Kidney (tissue), 13 donors: ENCODE measurements at regions not wholly inside any gene's neighbourhood (a gene's known extent, or its start where the extent isn't known, plus 50 kb on each side); places are given as distances from the start of the nearest gene placed in this dataset.
A peak's percentile ranks its signal among the peaks of the same experiment; 100 is the strongest.

ENCODE experiments used
- DNase-seq, 5 donors: peaks; one replicate each; pipeline ENCODE4 v3.0.0-alpha.2; 2013 to 2020
- FAIRE-seq: peaks from 2 replicates; lab custom pipeline; 2012; peaks lifted over from hg19 to GRCh38; lab: Jason Lieb, UNC
- H3K27ac ChIP-seq, 2 donors: one replicate each; pipeline ENCODE4 v1.7.0; 2013; ENCODE audit warnings: low read depth in 2 of 2, low read length in 2 of 2, inconsistent platforms in 1 of 2
- H3K27me3 ChIP-seq: one replicate; pipeline ENCODE4 v1.7.1; 2013; ENCODE audit warnings: low read length, inconsistent platforms; ENCODE audit not compliant: control insufficient read depth, insufficient read depth
- H3K36me3 ChIP-seq, 3 donors: one replicate each; pipeline versions ENCODE4 v1.7.0 to v1.7.1; 2013; ENCODE audit warnings: low read length in 3 of 3, control low read depth in 1 of 3, inconsistent platforms in 1 of 3; ENCODE audit not compliant: insufficient read depth in 3 of 3, control insufficient read depth in 2 of 3
- H3K4me1 ChIP-seq, 3 donors: one replicate each; pipeline versions ENCODE4 v1.7.0 to v1.7.1; 2013; ENCODE audit warnings: low read length in 3 of 3, inconsistent platforms in 1 of 3, low read depth in 1 of 3; ENCODE audit not compliant: control insufficient read depth in 2 of 3, insufficient read depth in 2 of 3
- H3K4me3 ChIP-seq, 3 donors: one replicate each; pipeline versions ENCODE4 v1.7.0 to v1.8.1; 2013; ENCODE audit warnings: low read length in 3 of 3, control low read depth in 1 of 3, inconsistent platforms in 1 of 3
- H3K9ac ChIP-seq, 3 donors: one replicate each; pipeline versions ENCODE4 v1.7.0 to v1.7.1; 2013; ENCODE audit warnings: low read length in 3 of 3, control low read depth in 1 of 3, inconsistent platforms in 1 of 3
- H3K9me3 ChIP-seq, 3 donors: one replicate each; pipeline versions ENCODE4 v1.7.0 to v1.7.1; 2013; ENCODE audit warnings: low read length in 3 of 3, control low read depth in 1 of 3, inconsistent platforms in 1 of 3; ENCODE audit not compliant: control insufficient read depth in 2 of 3, insufficient read depth in 1 of 3
- CTCF ChIP-seq: IDR thresholded peaks from 3 replicates; pipeline ENCODE4 v1.5.1; 2012; ENCODE audit warnings: mild to moderate bottlenecking, moderate library complexity, borderline replicate concordance; ENCODE audit not compliant: insufficient read depth; ENCODE audit errors: extremely low read depth
- intact Hi-C: fragments of 100-400 bp; cut with DNase I; formaldehyde crosslinking; loops from one replicate; pipeline ENCODE4 v1.11.1; 2022
- donor health status: control.
- donor health status: control.
- donor health status: control.
- donor health status: control.
- donor health status: control.
- donor health status: DM: yes; HTN: yes; CAD: no.
- donor health status: Normal renal cell carcinoma (clear cell type).

- no peaks in the 10 kb centered on the region for H3K36me3 ChIP-seq
- H3K27me3 ChIP-seq: no peaks in the 10 kb centered on the region
- TF ChIP-seq CTCF: no peak
- no peaks in the 10 kb centered on the region for H3K9me3 ChIP-seq
- no peaks in the 10 kb centered on the region for H3K4me1 ChIP-seq
- H3K27ac ChIP-seq: no peak overlapping the region
- intact Hi-C loops: no loop called here
- FAIRE-seq (no peak), DNase-seq (no peak)
- H3K9ac ChIP-seq: no peak overlapping the region
- no peak overlapping the region for H3K4me3 ChIP-seq
Measured at GRCh38 chr9:25773805-25774204, 95.6 kb upstream of the TUSC1 start.

GRCh38 chr9:25755951-25756350, 77.7 kb upstream of the TUSC1 start:
- H3K9me3 ChIP-seq: no peaks in the 10 kb centered on the region
- no peak for TF ChIP-seq CTCF
- no peak for DNase-seq
- H3K4me1 ChIP-seq: no peaks in the 10 kb centered on the region
- no peak overlapping the region for H3K4me3 ChIP-seq
- H3K9ac ChIP-seq: no peak overlapping the region
- no peaks in the 10 kb centered on the region for H3K27me3 ChIP-seq
- H3K27ac ChIP-seq: no peak overlapping the region
- intact Hi-C loops: no loop called here
- no peak for FAIRE-seq
- no peaks in the 10 kb centered on the region for H3K36me3 ChIP-seq

GRCh38 chr9:25752398-25752797, 74.2 kb upstream of the TUSC1 start:
- Histone ChIP-seq H3K4me1 (no peaks in the 10 kb centered on the region), H3K27me3 (no peaks in the 10 kb centered on the region), H3K36me3 (no peaks in the 10 kb centered on the region), H3K4me3 (no peak overlapping the region), H3K9me3 (no peaks in the 10 kb centered on the region), H3K9ac (no peak overlapping the region), H3K27ac (no peak overlapping the region)
- FAIRE-seq (no peak), DNase-seq (peak in 2 of 5 donors; percentile 4 to 40)
- intact Hi-C loops: no loop called here
- no peak for TF ChIP-seq CTCF

GRCh38 chr9:25742256-25742655, 64.0 kb upstream of the TUSC1 start:
- Histone ChIP-seq H3K9me3 (no peaks in the 10 kb centered on the region), H3K4me3 (no peak overlapping the region), H3K27ac (no peak overlapping the region), H3K27me3 (no peaks in the 10 kb centered on the region), H3K36me3 (no peaks in the 10 kb centered on the region), H3K9ac (no peak overlapping the region), H3K4me1 (peaks cover 0 to 2% (median 0%) of the 10 kb centered on the region in 3 donors)
- no peak for TF ChIP-seq CTCF
- FAIRE-seq (no peak), DNase-seq (peak in 1 of 5 donors; percentile 19)
- intact Hi-C loops: no loop called here
